ENCODE measurements at regions not wholly inside any gene's neighbourhood (a gene's known extent, or its start where the extent isn't known, plus 50 kb on each side); places are given as distances from the start of the nearest gene placed in this dataset.

GRCh38 chr4:12949719-12950490, 534.2 kb downstream of the RAB28 start (continued):
- no peak for TF ChIP-seq SYNCRIP (IDR thresholded peaks at IDR 0.05; ENCODE audit: insufficient read depth, low read depth, low read length)
- no peak for TF ChIP-seq ZNF598 (CRISPR knock-in tag; IDR thresholded peaks at IDR 0.05; ENCODE audit: borderline replicate concordance)
- peak; percentile 33 for TF ChIP-seq SMC3 (IDR thresholded peaks at IDR 0.05; ENCODE audit: low read length)
- TF ChIP-seq ZGPAT (CRISPR knock-in tag; IDR thresholded peaks at IDR 0.05) = peak; percentile 66; the same call in 1 of the 2 replicates
- no peak for TF ChIP-seq PTBP1 (IDR thresholded peaks at IDR 0.05; ENCODE audit: low read depth, low read length, poor library complexity, severe bottlenecking)
- no peak for TF ChIP-seq ZNF749 (CRISPR knock-in tag; IDR thresholded peaks at IDR 0.05; ENCODE audit: borderline replicate concordance)
- no peak for TF ChIP-seq MLXIP (CRISPR knock-in tag; IDR thresholded peaks at IDR 0.05; ENCODE audit: borderline replicate concordance)
- peak; percentile 61 for TF ChIP-seq NCOA2 (CRISPR knock-in tag; IDR thresholded peaks at IDR 0.05)
- no peak for TF ChIP-seq AGO2 (optimal IDR thresholded peaks at IDR 0.05; ENCODE audit: low read depth, low read length)
- no peak for TF ChIP-seq ZNF136 (CRISPR knock-in tag; IDR thresholded peaks at IDR 0.05; ENCODE audit: low read depth)
- TF ChIP-seq PREB (CRISPR knock-in tag; IDR thresholded peaks at IDR 0.05) = no peak
- no peak for TF ChIP-seq ZNF367 (CRISPR knock-in tag; IDR thresholded peaks at IDR 0.05; ENCODE audit: borderline replicate concordance)
- no peak for TF ChIP-seq NPAS2 (CRISPR knock-in tag; IDR thresholded peaks at IDR 0.05; ENCODE audit: borderline replicate concordance)
- peak; percentile 56; the same call in 1 of the 2 replicates for TF ChIP-seq MIER3 (CRISPR knock-in tag; IDR thresholded peaks at IDR 0.05; ENCODE audit: borderline replicate concordance)
- no peak for TF ChIP-seq MAZ (IDR thresholded peaks at IDR 0.05; ENCODE audit: borderline replicate concordance, low read depth, low read length)
- TF ChIP-seq MAZ (CRISPR knock-in tag; IDR thresholded peaks at IDR 0.05; ENCODE audit: low read depth) = 0 out of 2 replicates have a peak, but pooled peaks have one; percentile 26
- no peak for TF ChIP-seq REST (IDR thresholded peaks at IDR 0.05; ENCODE audit: borderline replicate concordance in 1 of 2, low read depth in 1 of 2, low read length in 2 of 2)
- TF ChIP-seq ATF4 (CRISPR knock-in tag; IDR thresholded peaks at IDR 0.05) = peak in 1 of 2 experiments; percentile 95; a peak in 2 of 4 replicates
- no peak for TF ChIP-seq RFX1 (IDR thresholded peaks at IDR 0.05)

All from HepG2 (cell line).